ENCODE measurements at regions not wholly inside any gene's neighbourhood (a gene's known extent, or its start where the extent isn't known, plus 50 kb on each side); places are given as distances from the start of the nearest gene placed in this dataset.
"Not testable (repeated sequence)": the region's sequence is repeated elsewhere in the genome, so short reads cannot be mapped to it uniquely, and the experiment has no call there.

GRCh38 chrX:1873671-1874070 is 258.8 kb downstream of the ASMT start:
- Histone ChIP-seq H3K9me3 (no peaks in the 10 kb centered on the region), H3K4me1 (no peaks in the 10 kb centered on the region), H3K36me3 (no peaks in the 10 kb centered on the region), H3K4me3 (no peak overlapping the region), H3K27me3 (no peaks in the 10 kb centered on the region), H3K27ac (no peak overlapping the region)
- no peak for TF ChIP-seq POLR2AphosphoS5 (IDR thresholded peaks at IDR 0.05)
- no peak for TF ChIP-seq POLR2A (IDR thresholded peaks at IDR 0.05)
- TF ChIP-seq, protein P1, sequence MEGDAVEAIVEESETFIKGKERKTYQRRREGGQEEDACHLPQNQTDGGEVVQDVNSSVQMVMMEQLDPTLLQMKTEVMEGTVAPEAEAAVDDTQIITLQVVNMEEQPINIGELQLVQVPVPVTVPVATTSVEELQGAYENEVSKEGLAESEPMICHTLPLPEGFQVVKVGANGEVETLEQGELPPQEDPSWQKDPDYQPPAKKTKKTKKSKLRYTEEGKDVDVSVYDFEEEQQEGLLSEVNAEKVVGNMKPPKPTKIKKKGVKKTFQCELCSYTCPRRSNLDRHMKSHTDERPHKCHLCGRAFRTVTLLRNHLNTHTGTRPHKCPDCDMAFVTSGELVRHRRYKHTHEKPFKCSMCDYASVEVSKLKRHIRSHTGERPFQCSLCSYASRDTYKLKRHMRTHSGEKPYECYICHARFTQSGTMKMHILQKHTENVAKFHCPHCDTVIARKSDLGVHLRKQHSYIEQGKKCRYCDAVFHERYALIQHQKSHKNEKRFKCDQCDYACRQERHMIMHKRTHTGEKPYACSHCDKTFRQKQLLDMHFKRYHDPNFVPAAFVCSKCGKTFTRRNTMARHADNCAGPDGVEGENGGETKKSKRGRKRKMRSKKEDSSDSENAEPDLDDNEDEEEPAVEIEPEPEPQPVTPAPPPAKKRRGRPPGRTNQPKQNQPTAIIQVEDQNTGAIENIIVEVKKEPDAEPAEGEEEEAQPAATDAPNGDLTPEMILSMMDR (IDR thresholded peaks at IDR 0.05): no peak
- intact Hi-C loops (cut with DNase I; ENCODE audit: low total_unique reads): no loop called here
- no peak for DNase-seq (ENCODE audit: low spot score in 2 of 2)

- H3K9me3 ChIP-seq: no peaks in the 10 kb centered on the region
- DNase-seq (ENCODE audit: low spot score in 2 of 2): no peak
- H3K27me3 ChIP-seq: no peaks in the 10 kb centered on the region
- H3K36me3 ChIP-seq: no peaks in the 10 kb centered on the region
- H3K4me1 ChIP-seq: no peaks in the 10 kb centered on the region
- no peak overlapping the region for H3K27ac ChIP-seq
- intact Hi-C loops (cut with DNase I; ENCODE audit: low total_unique reads): no loop called here
- no peak for TF ChIP-seq POLR2A (IDR thresholded peaks at IDR 0.05)
- no peak for TF ChIP-seq POLR2AphosphoS5 (IDR thresholded peaks at IDR 0.05)
- TF ChIP-seq, protein P1 (IDR thresholded peaks at IDR 0.05): no peak
- H3K4me3 ChIP-seq: no peak overlapping the region
These were observed 259.6 kb downstream of the ASMT start for GRCh38 chrX:1874416-1874815.

- Histone ChIP-seq H3K4me1 (no peaks in the 10 kb centered on the region), H3K9me3 (no peaks in the 10 kb centered on the region), H3K27me3 (no peaks in the 10 kb centered on the region), H3K36me3 (no peaks in the 10 kb centered on the region), H3K27ac (no peak overlapping the region), H3K4me3 (no peak overlapping the region)
- intact Hi-C loops (cut with DNase I; ENCODE audit: low total_unique reads): no loop called here
- TF ChIP-seq POLR2AphosphoS5 (IDR thresholded peaks at IDR 0.05) (no peak), POLR2A (IDR thresholded peaks at IDR 0.05) (no peak)
- TF ChIP-seq, protein P1 (IDR thresholded peaks at IDR 0.05): no peak
- no peak for DNase-seq (ENCODE audit: low spot score in 2 of 2)
These were observed 260.0 kb downstream of the ASMT start for GRCh38 chrX:1874899-1875298.

- Histone ChIP-seq H3K36me3 (no peaks in the 10 kb centered on the region), H3K27me3 (no peaks in the 10 kb centered on the region), H3K27ac (no peak overlapping the region), H3K4me1 (no peaks in the 10 kb centered on the region), H3K9me3 (no peaks in the 10 kb centered on the region), H3K4me3 (no peak overlapping the region)
- TF ChIP-seq POLR2AphosphoS5 (IDR thresholded peaks at IDR 0.05) (no peak), POLR2A (IDR thresholded peaks at IDR 0.05) (no peak)
- TF ChIP-seq, protein P1 (IDR thresholded peaks at IDR 0.05): no peak
- intact Hi-C loops (cut with DNase I; ENCODE audit: low total_unique reads): no loop called here
- DNase-seq (ENCODE audit: low spot score in 2 of 2): no peak
These were observed 261.2 kb downstream of the ASMT start for GRCh38 chrX:1876041-1876440.

DNA sequence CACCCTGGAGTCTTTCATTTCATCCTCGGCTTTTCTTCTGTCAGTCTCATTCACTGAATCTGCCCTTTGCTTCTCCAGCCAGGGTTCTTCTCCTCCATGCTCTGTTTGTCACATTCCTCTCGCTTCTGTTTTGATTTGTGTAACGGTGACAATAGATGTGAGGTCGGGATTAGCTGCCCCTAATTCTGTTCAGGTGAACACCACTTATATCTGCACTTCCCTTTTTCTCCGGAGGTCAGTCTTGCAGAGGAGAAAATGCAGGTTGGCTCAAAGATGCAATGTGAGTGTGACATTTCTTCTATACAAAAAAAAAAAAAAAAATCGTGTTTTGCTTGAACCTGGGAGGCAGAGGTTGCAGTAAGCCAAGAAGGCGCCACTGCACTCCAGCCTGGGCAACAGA is 262.9 kb downstream of the ASMT start:
- Histone ChIP-seq H3K27me3 (no peaks in the 10 kb centered on the region), H3K4me1 (no peaks in the 10 kb centered on the region), H3K27ac (no peak overlapping the region), H3K4me3 (no peak overlapping the region), H3K36me3 (no peaks in the 10 kb centered on the region), H3K9me3 (no peaks in the 10 kb centered on the region)
- TF ChIP-seq, protein P1 (IDR thresholded peaks at IDR 0.05): no peak
- DNase-seq (ENCODE audit: low spot score in 2 of 2): no peak
- intact Hi-C loops (cut with DNase I; ENCODE audit: low total_unique reads): no loop called here

GRCh38 chrX:1880884-1881817 is 266.3 kb downstream of the ASMT start:
- H3K36me3 ChIP-seq; H3K27me3 ChIP-seq; DNase-seq (ENCODE audit: low spot score in 2 of 2); H3K4me3 ChIP-seq; H3K9me3 ChIP-seq; H3K27ac ChIP-seq; intact Hi-C loops (cut with DNase I; ENCODE audit: low total_unique reads); H3K4me1 ChIP-seq: not testable (repeated sequence)
